HEK293 (cell line): ENCODE measurements at regions not wholly inside any gene's neighbourhood (a gene's known extent, or its start where the extent isn't known, plus 50 kb on each side); places are given as distances from the start of the nearest gene placed in this dataset.

Experiments
- CTCF ChIA-PET: fragments of 350-600 bp; formaldehyde crosslinking; extraction: SDS; loops from one replicate; lab custom pipeline; 2021; ENCODE audit warnings: antibody characterized with exemption; lab: Yijun Ruan, JAX
- POLR2A ChIA-PET: fragments of 300-600 bp; formaldehyde crosslinking; extraction: SDS; loops from one replicate; lab custom pipeline; 2020; ENCODE audit warnings: antibody characterized with exemption, inconsistent platforms; lab: Yijun Ruan, JAX
- H3K27ac ChIP-seq: fragments of 200-500 bp; sonication (Bioruptor generic); 2 replicates; pipeline ENCODE4 v1.5.1; 2014; ENCODE audit warnings: low read depth, low read length, control low read depth, inconsistent platforms; ENCODE audit errors: extremely low read depth
- H3K36me3 ChIP-seq, 2 experiments: fragments of 200-500 bp in 1 of 2; sonication (Bioruptor generic) in 1 of 2; 1 replicate in 1 of 2; 2 replicates in 1 of 2; pipeline ENCODE4 v1.5.1; 2014 to 2017; ENCODE audit warnings: inconsistent platforms in 2 of 2, low read length in 2 of 2; ENCODE audit not compliant: control insufficient read depth in 2 of 2, insufficient read depth in 1 of 2
- H3K4me1 ChIP-seq: fragments of 200-500 bp; sonication (Bioruptor generic); 2 replicates; pipeline ENCODE4 v1.5.1; 2014; ENCODE audit warnings: mild to moderate bottlenecking, low read length, inconsistent platforms; ENCODE audit not compliant: control insufficient read depth, insufficient read depth
- H3K4me3 ChIP-seq: 2 replicates; pipeline ENCODE4 v1.5.1; 2011; ENCODE audit warnings: low read depth, mild to moderate bottlenecking, control low read depth, low read length, moderate library complexity
- H3K9me3 ChIP-seq: fragments of 200-500 bp; sonication (Bioruptor generic); 2 replicates; pipeline ENCODE4 v1.5.1; 2014; ENCODE audit warnings: low read depth, low read length, inconsistent platforms; ENCODE audit not compliant: control insufficient read depth, insufficient read depth
- ATF2 ChIP-seq: fragments of 450-650 bp; formaldehyde crosslinking; IDR thresholded peaks from 2 replicates; pipeline ENCODE4 v1.5.1; 2016; ENCODE audit warnings: missing biosample characterization, missing genetic modification characterization, low read depth
- FEZF1 ChIP-seq: fragments of 450-650 bp; formaldehyde crosslinking; IDR thresholded peaks from 2 replicates; pipeline ENCODE4 v1.5.1; 2016; ENCODE audit warnings: missing biosample characterization, missing genetic modification characterization
- GFI1B ChIP-seq: fragments of 450-650 bp; formaldehyde crosslinking; IDR thresholded peaks from 2 replicates; pipeline ENCODE4 v1.5.1; 2016; ENCODE audit warnings: missing biosample characterization, missing genetic modification characterization
- GLI4 ChIP-seq: fragments of 450-650 bp; formaldehyde crosslinking; IDR thresholded peaks from 2 replicates; pipeline ENCODE4 v1.5.1; 2016; ENCODE audit warnings: missing biosample characterization, missing genetic modification characterization
- GLIS1 ChIP-seq: fragments of 450-650 bp; formaldehyde crosslinking; IDR thresholded peaks from 2 replicates; pipeline ENCODE4 v1.5.1; 2016; ENCODE audit warnings: missing biosample characterization, missing genetic modification characterization
- KLF17 ChIP-seq: fragments of 450-650 bp; formaldehyde crosslinking; IDR thresholded peaks from 2 replicates; pipeline ENCODE4 v1.5.1; 2016; ENCODE audit warnings: missing biosample characterization, missing genetic modification characterization
- YY1 ChIP-seq: fragments of 450-650 bp; formaldehyde crosslinking; IDR thresholded peaks from 2 replicates; pipeline ENCODE4 v1.5.1; 2018; ENCODE audit warnings: missing biosample characterization, missing genetic modification characterization
- ZNF112 ChIP-seq: fragments of 450-650 bp; formaldehyde crosslinking; IDR thresholded peaks from 2 replicates; pipeline ENCODE4 v1.5.0; 2017; ENCODE audit warnings: missing biosample characterization, missing genetic modification characterization
- ZNF19 ChIP-seq: fragments of 450-650 bp; formaldehyde crosslinking; IDR thresholded peaks from 2 replicates; pipeline ENCODE4; 2016; ENCODE audit warnings: missing biosample characterization, missing genetic modification characterization, low read depth
- ZNF341 ChIP-seq: fragments of 450-650 bp; formaldehyde crosslinking; IDR thresholded peaks from 2 replicates; pipeline ENCODE4; 2016; ENCODE audit warnings: low read depth, missing biosample characterization, missing genetic modification characterization
- ZNF391 ChIP-seq: fragments of 450-650 bp; formaldehyde crosslinking; IDR thresholded peaks from 2 replicates; pipeline ENCODE4 v1.5.1; 2016; ENCODE audit warnings: low read depth, missing biosample characterization, missing genetic modification characterization, borderline replicate concordance
- ZNF529 ChIP-seq: fragments of 450-650 bp; formaldehyde crosslinking; IDR thresholded peaks from 2 replicates; pipeline ENCODE4 v1.5.1; 2017; ENCODE audit warnings: missing genetic modification characterization, missing biosample characterization; ENCODE audit not compliant: insufficient replicate concordance
- ZNF639 ChIP-seq: fragments of 450-650 bp; formaldehyde crosslinking; IDR thresholded peaks from 2 replicates; pipeline ENCODE4 v1.5.1; 2016; ENCODE audit warnings: missing biosample characterization, missing genetic modification characterization
- ZNF645 ChIP-seq: fragments of 450-650 bp; formaldehyde crosslinking; IDR thresholded peaks from 2 replicates; pipeline ENCODE4; 2016; ENCODE audit warnings: missing biosample characterization, missing genetic modification characterization
- ZNF76 ChIP-seq: fragments of 450-650 bp; formaldehyde crosslinking; IDR thresholded peaks from 2 replicates; pipeline ENCODE4; 2016; ENCODE audit warnings: low read depth, missing biosample characterization, missing genetic modification characterization, borderline replicate concordance
- ZSCAN16 ChIP-seq: fragments of 450-650 bp; formaldehyde crosslinking; IDR thresholded peaks from 2 replicates; pipeline ENCODE4 v1.5.1; 2016; ENCODE audit warnings: missing biosample characterization, missing genetic modification characterization
- ZXDB ChIP-seq: fragments of 450-650 bp; formaldehyde crosslinking; IDR thresholded peaks from 2 replicates; pipeline ENCODE4 v1.5.1; 2016; ENCODE audit warnings: missing biosample characterization, missing genetic modification characterization
- TF ChIP-seq, protein P1 (sequence below): fragments of 450-650 bp; formaldehyde crosslinking; IDR thresholded peaks from 2 replicates; pipeline ENCODE4 v1.5.1; 2017; ENCODE audit warnings: missing biosample characterization, missing genetic modification characterization
- TF ChIP-seq, protein P2 (sequence below): fragments of 450-650 bp; formaldehyde crosslinking; IDR thresholded peaks from 2 replicates; pipeline ENCODE4 v1.5.1; 2017; ENCODE audit warnings: missing biosample characterization, missing genetic modification characterization

DNA sequence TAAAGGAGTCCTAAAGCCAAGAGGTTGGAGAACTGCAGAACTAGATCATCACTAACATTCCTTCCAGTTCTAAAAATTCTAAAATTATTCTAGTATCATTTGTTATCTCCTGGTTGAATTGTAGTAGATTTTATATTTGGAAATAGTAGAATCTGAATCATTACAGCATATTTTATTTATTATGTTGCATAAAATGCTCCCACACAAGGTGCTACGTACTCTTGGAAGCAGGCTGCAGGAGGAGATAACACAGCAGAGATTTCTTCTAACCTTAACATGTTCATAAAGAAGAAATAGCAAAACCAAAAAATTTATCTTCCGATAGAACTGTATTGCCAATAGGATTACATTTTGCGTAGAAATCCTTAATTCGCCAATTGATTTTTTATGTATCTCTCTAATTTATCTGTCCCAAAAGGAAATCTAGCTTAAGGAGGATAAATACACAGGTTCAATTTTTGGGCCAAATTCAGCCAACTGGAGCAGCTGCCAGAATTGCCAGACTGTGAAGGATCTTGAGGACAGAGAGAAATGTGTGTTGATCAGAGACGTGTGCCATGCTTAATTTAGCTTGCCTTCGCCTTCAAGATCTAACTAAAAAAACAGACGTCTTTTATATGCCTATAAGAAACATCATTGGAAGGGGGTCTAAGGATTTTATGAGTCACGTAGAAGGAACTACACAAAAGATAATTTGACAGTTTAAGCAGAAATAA, 134.4 kb upstream of the MITF start (continued):
- TF ChIP-seq ZNF639 (no peak), ZNF76 (tag by site-specific recombination) (no peak), GLIS1 (tag by site-specific recombination) (no peak), ZNF112 (tag by site-specific recombination) (no peak), ZSCAN16 (tag by site-specific recombination) (no peak), ZNF391 (tag by site-specific recombination) (no peak), YY1 (tag by site-specific recombination) (no peak)

DNA sequence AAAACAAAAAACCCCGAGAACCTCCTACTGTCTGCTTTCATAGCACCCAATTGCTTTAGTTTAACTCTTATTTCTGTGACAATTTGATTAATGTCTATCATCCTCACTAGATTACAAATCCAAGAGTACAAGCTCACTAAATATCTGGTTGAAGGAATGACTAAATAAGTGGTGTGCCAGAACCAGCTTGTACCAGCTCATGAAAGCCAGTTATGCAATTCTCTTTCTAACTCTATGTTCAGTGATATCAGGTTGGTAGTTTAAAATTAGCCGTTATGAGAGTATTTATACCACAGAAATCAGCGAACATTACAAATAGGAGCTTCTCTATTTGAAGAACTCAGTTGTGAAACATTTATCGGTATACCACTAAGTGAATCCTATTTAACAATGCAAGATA, 137.2 kb upstream of the MITF start:
- no peaks in the 10 kb centered on the region for H3K9me3 ChIP-seq
- H3K27ac ChIP-seq: no peak overlapping the region
- no peaks in the 10 kb centered on the region for H3K4me1 ChIP-seq
- no peaks in the 10 kb centered on the region for H3K36me3 ChIP-seq
- CTCF ChIA-PET: no interaction called here
- no peak overlapping the region for H3K4me3 ChIP-seq
- TF ChIP-seq GLI4 (tag by site-specific recombination): no peak
- no peak for TF ChIP-seq ZNF645 (tag by site-specific recombination)
- no peak for TF ChIP-seq ZNF529 (tag by site-specific recombination)
- TF ChIP-seq ZNF19 (tag by site-specific recombination): no peak
- no peak for TF ChIP-seq ZXDB (tag by site-specific recombination)
- TF ChIP-seq ZNF341: no peak
- no peak for TF ChIP-seq GFI1B (tag by site-specific recombination)
- TF ChIP-seq, protein P1, sequence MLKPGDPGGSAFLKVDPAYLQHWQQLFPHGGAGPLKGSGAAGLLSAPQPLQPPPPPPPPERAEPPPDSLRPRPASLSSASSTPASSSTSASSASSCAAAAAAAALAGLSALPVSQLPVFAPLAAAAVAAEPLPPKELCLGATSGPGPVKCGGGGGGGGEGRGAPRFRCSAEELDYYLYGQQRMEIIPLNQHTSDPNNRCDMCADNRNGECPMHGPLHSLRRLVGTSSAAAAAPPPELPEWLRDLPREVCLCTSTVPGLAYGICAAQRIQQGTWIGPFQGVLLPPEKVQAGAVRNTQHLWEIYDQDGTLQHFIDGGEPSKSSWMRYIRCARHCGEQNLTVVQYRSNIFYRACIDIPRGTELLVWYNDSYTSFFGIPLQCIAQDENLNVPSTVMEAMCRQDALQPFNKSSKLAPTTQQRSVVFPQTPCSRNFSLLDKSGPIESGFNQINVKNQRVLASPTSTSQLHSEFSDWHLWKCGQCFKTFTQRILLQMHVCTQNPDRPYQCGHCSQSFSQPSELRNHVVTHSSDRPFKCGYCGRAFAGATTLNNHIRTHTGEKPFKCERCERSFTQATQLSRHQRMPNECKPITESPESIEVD (tag by site-specific recombination): no peak
- no peak for TF ChIP-seq KLF17
- TF ChIP-seq, protein P2, sequence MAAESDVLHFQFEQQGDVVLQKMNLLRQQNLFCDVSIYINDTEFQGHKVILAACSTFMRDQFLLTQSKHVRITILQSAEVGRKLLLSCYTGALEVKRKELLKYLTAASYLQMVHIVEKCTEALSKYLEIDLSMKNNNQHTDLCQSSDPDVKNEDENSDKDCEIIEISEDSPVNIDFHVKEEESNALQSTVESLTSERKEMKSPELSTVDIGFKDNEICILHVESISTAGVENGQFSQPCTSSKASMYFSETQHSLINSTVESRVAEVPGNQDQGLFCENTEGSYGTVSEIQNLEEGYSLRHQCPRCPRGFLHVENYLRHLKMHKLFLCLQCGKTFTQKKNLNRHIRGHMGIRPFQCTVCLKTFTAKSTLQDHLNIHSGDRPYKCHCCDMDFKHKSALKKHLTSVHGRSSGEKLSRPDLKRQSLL: no peak
- no peak for TF ChIP-seq ZNF391 (tag by site-specific recombination)
- POLR2A ChIA-PET: no interaction called here

DNA sequence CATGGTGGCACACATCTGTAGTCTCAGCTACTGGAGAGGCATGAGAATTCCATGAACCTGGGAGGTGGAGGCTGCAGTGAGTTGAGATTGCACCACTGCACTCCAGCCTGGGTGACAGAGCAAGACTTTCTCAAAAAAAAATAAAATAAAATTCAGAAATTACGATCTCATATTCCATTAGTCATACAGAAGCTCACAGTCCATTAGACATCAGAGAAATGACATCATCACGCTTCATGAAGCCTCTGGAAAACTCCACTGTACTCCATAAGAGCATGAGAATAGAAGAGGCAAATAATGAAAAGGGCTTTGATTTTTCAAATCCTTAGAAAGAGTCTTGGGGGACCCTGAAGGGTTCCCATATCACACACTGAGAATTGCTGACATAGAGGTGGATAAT, 145.0 kb upstream of the MITF start:
- H3K9me3 ChIP-seq: no peaks in the 10 kb centered on the region
- H3K4me1 ChIP-seq: no peaks in the 10 kb centered on the region
- no peak overlapping the region for H3K27ac ChIP-seq
- no peaks in the 10 kb centered on the region for H3K36me3 ChIP-seq
- ChIA-PET POLR2A (no interaction called here), CTCF (no interaction called here)
- TF ChIP-seq FEZF1 (tag by site-specific recombination) (no peak), ATF2 (tag by site-specific recombination) (0 out of 2 replicates have a peak, but pooled peaks have one; percentile 43)
- no peak overlapping the region for H3K4me3 ChIP-seq
